ENCODE measurements at regions not wholly inside any gene's neighbourhood (a gene's known extent, or its start where the extent isn't known, plus 50 kb on each side); places are given as distances from the start of the nearest gene placed in this dataset.
"Not testable (repeated sequence)": the region's sequence is repeated elsewhere in the genome, so short reads cannot be mapped to it uniquely, and the experiment has no call there.

DNA sequence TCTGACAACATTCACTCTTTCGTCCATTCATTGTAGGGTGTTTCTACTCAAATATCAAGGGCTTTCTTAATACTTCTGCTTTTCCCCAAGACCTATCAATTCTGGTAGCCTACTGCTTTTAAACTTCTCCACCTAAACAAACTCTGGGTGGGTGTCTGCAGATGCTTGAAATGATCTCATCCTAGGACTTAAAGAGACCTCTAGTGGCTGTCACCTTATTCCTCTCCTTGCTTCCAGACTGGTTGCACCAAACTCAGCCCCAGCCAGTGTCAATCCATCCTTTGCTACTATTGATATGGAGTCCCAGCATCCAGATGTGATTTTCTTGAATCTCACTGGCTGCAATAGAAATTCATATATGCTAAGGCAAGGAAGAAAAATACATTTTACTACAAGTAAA is 274.7 kb downstream of the NXPE2 start:
- ChIA-PET CTCF (no interaction called here), POLR2A (ENCODE audit: low non-redundant PET) (no interaction called here)
- TF ChIP-seq, protein P1, sequence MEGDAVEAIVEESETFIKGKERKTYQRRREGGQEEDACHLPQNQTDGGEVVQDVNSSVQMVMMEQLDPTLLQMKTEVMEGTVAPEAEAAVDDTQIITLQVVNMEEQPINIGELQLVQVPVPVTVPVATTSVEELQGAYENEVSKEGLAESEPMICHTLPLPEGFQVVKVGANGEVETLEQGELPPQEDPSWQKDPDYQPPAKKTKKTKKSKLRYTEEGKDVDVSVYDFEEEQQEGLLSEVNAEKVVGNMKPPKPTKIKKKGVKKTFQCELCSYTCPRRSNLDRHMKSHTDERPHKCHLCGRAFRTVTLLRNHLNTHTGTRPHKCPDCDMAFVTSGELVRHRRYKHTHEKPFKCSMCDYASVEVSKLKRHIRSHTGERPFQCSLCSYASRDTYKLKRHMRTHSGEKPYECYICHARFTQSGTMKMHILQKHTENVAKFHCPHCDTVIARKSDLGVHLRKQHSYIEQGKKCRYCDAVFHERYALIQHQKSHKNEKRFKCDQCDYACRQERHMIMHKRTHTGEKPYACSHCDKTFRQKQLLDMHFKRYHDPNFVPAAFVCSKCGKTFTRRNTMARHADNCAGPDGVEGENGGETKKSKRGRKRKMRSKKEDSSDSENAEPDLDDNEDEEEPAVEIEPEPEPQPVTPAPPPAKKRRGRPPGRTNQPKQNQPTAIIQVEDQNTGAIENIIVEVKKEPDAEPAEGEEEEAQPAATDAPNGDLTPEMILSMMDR (conservative IDR thresholded peaks at IDR 0.05; ENCODE audit: low read depth) = no peak
- DNase-seq (ENCODE audit: low spot score) = no peak
- no peak overlapping the region for H3K27ac ChIP-seq

DNA sequence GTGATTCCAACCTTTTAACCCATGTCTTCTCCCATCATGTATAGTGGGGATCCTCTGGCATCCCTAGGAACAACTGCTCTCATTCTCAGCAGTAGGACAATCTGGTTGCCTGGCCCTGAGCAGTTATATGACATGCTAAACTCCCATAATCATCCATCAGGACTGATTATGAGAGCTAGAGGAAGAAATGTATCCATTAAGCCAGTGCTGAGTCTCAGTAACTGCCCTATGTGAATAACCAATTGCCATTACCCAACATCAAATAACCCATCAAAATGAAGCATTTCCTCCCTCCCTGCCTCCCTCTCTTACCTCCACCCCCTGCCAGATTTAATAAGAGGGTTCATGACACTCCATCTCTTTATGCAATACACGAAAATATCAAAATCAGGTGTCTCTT is 277.6 kb downstream of the NXPE2 start:
- ChIA-PET CTCF (no interaction called here), POLR2A (ENCODE audit: low non-redundant PET) (no interaction called here)
- no peak for DNase-seq (ENCODE audit: low spot score)
- TF ChIP-seq, protein P1 (conservative IDR thresholded peaks at IDR 0.05; ENCODE audit: low read depth) = no peak
- H3K27ac ChIP-seq = no peak overlapping the region

DNA sequence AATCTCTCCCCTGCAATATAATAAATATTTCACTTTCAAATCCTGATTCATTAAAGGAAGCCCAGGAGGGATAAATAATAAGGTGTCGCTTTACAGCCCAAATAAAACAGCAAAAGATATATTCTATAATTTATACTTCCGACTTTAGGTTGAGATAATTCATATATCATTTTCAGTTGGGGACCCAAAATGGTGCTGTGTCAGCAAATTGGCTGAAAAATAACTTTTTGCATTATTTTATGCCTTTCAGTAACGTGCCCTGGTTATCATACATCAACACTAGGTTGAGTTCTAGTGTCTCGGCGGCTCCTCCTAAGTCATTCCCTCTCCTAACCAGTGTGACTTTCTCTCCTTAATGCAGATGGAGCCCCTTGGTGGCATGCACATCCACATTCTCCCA is 278.2 kb downstream of the NXPE2 start:
- ChIA-PET CTCF (no interaction called here), POLR2A (ENCODE audit: low non-redundant PET) (no interaction called here)
- TF ChIP-seq, protein P1 (conservative IDR thresholded peaks at IDR 0.05; ENCODE audit: low read depth) = no peak
- no peak for DNase-seq (ENCODE audit: low spot score)
- no peak overlapping the region for H3K27ac ChIP-seq

DNA sequence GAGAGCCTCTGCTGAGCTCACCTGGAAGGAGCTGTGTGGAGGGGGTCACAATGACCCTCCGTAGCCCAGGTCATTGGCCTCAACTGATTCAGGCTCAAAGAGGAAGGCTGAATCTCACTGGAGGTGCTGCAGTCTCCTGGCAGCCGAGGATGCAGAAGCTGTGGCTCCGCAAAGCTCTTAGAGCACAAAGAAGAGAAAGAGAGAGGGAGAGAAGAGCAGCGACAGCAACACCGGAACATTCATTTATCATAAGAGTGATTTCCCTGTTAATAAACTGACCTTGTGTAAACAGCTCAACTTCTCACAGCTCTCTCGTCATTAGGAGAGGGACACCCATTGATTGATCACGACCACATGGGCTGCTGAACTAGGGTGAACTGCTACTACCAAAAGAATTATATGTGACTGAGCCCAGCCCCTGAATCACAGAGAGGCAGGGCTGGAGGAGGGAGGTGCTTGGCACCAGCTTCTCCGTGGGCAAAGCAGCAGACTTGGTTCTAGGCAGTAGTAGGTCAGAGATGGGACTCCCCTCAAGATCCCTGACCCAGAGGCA is 281.7 kb downstream of the NXPE2 start:
- ChIA-PET POLR2A (ENCODE audit: low non-redundant PET) (no interaction called here), CTCF (no interaction called here)
- DNase-seq (ENCODE audit: low spot score) = no peak
- TF ChIP-seq, protein P1 (conservative IDR thresholded peaks at IDR 0.05; ENCODE audit: low read depth) = no peak
- H3K27ac ChIP-seq = no peak overlapping the region

DNA sequence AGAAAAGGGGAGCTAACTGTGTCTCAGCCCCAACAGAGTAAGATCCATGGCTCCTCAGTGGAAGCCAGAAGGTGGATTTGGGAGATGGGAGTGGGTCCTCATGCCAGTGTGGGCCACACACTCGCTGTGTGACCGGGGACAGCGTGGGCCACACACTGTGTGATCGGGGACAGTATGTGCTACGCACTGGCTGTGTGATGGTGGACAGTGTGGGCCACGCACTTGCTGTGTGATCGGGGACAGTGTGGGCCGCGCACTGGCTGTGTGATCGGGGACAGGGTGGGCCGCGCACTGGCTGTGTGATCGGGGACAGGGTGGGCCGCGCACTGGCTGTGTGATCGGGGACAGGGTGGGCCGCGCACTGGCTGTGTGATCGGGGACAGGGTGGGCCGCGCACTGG is 282.5 kb downstream of the NXPE2 start:
- H3K27ac ChIP-seq; CTCF ChIA-PET; POLR2A ChIA-PET (ENCODE audit: low non-redundant PET); DNase-seq (ENCODE audit: low spot score): not testable (repeated sequence)

DNA sequence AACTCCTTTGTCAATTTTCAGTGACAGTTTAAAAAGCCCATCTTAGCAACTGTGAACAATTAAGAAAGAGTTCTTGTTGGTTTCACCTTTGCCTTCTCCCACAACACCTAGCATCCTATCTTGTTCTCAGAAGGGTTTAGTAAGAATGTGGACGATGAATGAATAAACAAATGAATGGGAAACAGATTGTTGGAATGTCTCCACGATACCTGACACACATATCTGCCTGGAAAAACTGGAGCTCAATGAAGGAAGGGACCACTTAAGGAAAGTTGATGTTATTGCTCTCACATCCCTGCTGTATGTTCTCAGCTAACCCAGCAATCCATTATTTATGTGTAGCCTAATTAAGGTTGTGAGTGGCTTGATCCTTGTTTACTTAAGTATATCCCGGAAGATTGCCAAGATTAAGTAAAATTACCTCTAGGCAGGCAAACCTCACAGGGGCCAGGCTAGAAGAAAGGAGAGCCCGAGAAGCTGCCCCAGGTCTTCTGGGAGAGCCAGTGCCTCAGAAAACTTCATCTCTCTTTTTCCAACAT is 286.4 kb downstream of the NXPE2 start:
- CTCF ChIA-PET = no interaction called here
- POLR2A ChIA-PET (ENCODE audit: low non-redundant PET) = no interaction called here
- DNase-seq (ENCODE audit: low spot score) = no peak

DNA sequence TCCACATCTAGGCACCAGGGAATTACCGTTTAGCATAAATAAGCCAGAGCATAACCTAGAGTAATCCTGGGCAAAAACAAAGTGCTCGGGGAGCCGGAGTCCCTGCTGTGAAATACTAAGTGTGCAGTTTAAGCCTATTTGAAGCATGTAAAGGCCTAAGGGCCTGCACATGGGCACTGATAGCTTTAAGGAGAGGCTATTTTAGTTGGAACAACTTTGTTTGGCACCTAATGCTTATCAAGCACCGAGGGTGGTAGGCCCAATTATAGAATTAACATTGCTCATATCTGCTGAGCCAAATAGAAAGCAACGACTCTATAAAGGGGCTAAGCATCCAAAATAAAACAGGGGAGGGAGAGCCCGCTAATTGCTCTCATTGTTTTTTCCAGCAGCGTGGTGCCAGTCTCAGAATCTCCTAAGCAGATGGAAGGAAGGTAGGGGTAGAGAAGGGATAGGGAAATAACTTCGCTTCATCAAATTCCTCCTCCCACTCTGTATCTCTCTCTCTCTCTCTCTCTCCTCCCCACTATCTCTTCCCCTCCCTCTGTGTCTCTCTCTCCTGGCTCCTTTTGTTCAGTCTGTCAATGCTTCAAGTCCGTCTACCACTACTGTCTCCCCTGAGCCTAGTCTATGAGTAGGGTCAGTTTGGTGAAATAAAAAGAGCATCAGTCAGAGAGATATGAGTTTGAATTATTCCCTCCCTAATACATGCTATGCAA is 292.8 kb downstream of the NXPE2 start:
- no peak for DNase-seq (ENCODE audit: low spot score)
- POLR2A ChIA-PET (ENCODE audit: low non-redundant PET) = no interaction called here
- H3K27ac ChIP-seq = no peak overlapping the region
- TF ChIP-seq, protein P1 (conservative IDR thresholded peaks at IDR 0.05; ENCODE audit: low read depth) = no peak
- CTCF ChIA-PET = no interaction called here

More for the DNA sequence above, 286.4 kb downstream of the NXPE2 start:
- no peak overlapping the region for H3K27ac ChIP-seq
- TF ChIP-seq, protein P1 (conservative IDR thresholded peaks at IDR 0.05; ENCODE audit: low read depth) = no peak
